ENCODE measurements at regions not wholly inside any gene's neighbourhood (a gene's known extent, or its start where the extent isn't known, plus 50 kb on each side); places are given as distances from the start of the nearest gene placed in this dataset.

DNA sequence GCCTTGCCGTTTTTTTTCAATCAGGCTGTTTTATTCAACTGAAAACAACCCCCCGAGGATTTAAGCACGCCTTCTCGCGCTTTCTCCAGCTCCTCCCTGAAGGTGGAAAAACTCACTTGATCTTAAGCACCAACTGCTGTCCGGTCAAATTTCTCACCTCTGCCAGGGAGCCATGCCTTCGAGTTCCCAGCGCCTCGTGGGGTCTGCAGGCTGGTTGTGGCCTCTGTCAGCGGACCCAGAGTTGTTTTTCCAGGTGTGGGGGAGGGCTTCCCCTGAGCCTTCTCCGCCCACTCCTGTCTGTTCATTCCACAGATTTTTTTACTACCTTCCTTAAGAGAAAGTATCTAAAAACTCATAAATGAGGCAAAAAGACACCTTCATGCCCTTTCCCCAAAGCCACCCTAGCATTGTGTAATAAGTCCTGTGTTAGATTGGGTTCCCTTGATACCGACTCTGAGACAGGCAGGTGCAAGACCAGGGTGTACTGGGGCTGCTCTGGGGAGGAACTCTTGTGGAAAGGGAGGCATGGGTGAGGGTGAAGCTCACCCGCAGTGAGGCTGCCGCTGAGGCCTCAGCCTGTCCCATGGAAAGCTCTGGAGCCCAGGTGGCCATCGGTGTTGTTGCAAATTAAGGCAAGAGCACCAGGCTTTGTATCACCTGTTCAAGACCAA, 101.6 kb downstream of the AXIN2 start:
- H3K4me1 ChIP-seq: no peaks in the 10 kb centered on the region
- intact Hi-C loops (cut with DNase I; ENCODE audit: low total_unique reads): no loop called here
- H3K4me3 ChIP-seq: no peak overlapping the region
- DNase-seq (ENCODE audit: low spot score in 2 of 2): no peak
- H3K27ac ChIP-seq: no peak overlapping the region
- no peaks in the 10 kb centered on the region for H3K36me3 ChIP-seq
- no peaks in the 10 kb centered on the region for H3K27me3 ChIP-seq
- no peaks in the 10 kb centered on the region for H3K9me3 ChIP-seq
- TF ChIP-seq POLR2A (IDR thresholded peaks at IDR 0.05): no peak
- no peak for TF ChIP-seq POLR2AphosphoS5 (IDR thresholded peaks at IDR 0.05)
- TF ChIP-seq, protein P1, sequence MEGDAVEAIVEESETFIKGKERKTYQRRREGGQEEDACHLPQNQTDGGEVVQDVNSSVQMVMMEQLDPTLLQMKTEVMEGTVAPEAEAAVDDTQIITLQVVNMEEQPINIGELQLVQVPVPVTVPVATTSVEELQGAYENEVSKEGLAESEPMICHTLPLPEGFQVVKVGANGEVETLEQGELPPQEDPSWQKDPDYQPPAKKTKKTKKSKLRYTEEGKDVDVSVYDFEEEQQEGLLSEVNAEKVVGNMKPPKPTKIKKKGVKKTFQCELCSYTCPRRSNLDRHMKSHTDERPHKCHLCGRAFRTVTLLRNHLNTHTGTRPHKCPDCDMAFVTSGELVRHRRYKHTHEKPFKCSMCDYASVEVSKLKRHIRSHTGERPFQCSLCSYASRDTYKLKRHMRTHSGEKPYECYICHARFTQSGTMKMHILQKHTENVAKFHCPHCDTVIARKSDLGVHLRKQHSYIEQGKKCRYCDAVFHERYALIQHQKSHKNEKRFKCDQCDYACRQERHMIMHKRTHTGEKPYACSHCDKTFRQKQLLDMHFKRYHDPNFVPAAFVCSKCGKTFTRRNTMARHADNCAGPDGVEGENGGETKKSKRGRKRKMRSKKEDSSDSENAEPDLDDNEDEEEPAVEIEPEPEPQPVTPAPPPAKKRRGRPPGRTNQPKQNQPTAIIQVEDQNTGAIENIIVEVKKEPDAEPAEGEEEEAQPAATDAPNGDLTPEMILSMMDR (IDR thresholded peaks at IDR 0.05): no peak

DNA sequence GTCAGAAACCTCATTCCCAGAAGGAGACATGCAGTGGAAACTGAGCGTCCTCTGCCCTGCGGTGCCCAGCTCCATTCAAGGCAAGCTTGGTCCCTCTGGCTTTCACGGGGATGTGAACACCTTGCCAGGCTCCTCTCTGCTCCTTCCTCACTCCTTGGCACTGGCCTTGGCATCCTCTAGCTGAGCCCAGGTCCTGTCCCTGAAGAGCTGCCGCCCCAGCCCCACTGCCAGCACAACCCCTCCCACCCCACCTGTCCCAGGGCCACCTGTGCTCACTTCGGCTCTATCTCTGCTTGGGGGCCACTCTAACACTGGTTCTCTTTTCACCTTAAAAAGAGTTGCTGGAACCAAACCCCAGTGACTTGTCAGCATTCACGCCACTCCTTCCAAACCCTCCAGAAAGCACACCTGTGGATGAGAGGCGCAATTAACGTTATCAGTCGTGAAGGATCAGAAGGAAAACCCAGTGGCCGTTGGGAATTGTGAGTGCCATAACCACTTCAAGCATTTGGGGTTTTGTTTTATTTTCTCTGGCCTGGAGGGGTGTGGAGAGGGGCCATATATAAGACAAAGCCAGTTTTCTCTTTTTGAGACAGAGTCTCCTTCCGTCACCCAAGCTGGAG, 103.7 kb downstream of the AXIN2 start:
- Histone ChIP-seq H3K9me3 (no peaks in the 10 kb centered on the region), H3K36me3 (no peaks in the 10 kb centered on the region), H3K4me3 (no peak overlapping the region), H3K4me1 (no peaks in the 10 kb centered on the region), H3K27me3 (no peaks in the 10 kb centered on the region), H3K27ac (no peak overlapping the region)
- no peak for TF ChIP-seq POLR2AphosphoS5 (IDR thresholded peaks at IDR 0.05)
- TF ChIP-seq, protein P1 (IDR thresholded peaks at IDR 0.05): no peak
- TF ChIP-seq POLR2A (IDR thresholded peaks at IDR 0.05): no peak
- DNase-seq (ENCODE audit: low spot score in 2 of 2): no peak
- intact Hi-C loops (cut with DNase I; ENCODE audit: low total_unique reads): no loop called here

DNA sequence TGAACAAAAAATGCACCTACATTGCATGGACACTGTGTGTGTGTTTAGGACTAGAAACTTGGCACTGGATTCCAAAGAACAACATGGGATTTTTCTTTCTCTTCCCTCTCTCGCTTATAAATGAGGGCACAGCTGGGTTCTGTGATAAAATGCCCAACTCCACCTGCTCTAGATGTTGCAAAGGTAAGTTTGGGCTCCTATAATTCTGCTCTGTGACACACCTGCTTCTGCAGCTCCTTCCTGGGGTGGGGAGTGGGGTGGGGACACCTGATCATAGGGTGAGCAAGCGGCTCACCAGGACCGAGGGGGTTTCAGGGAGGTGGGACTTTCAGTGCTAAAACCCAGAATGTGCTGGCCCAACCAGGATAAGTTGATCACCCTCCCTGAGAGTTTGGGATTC, 104.3 kb downstream of the AXIN2 start:
- Histone ChIP-seq H3K36me3 (no peaks in the 10 kb centered on the region), H3K9me3 (no peaks in the 10 kb centered on the region), H3K4me1 (no peaks in the 10 kb centered on the region), H3K27ac (no peak overlapping the region), H3K27me3 (no peaks in the 10 kb centered on the region), H3K4me3 (no peak overlapping the region)
- intact Hi-C loops (cut with DNase I; ENCODE audit: low total_unique reads): no loop called here
- DNase-seq (ENCODE audit: low spot score in 2 of 2): no peak
- TF ChIP-seq, protein P1 (IDR thresholded peaks at IDR 0.05): no peak
- TF ChIP-seq POLR2AphosphoS5 (IDR thresholded peaks at IDR 0.05): no peak
- TF ChIP-seq POLR2A (IDR thresholded peaks at IDR 0.05): no peak

DNA sequence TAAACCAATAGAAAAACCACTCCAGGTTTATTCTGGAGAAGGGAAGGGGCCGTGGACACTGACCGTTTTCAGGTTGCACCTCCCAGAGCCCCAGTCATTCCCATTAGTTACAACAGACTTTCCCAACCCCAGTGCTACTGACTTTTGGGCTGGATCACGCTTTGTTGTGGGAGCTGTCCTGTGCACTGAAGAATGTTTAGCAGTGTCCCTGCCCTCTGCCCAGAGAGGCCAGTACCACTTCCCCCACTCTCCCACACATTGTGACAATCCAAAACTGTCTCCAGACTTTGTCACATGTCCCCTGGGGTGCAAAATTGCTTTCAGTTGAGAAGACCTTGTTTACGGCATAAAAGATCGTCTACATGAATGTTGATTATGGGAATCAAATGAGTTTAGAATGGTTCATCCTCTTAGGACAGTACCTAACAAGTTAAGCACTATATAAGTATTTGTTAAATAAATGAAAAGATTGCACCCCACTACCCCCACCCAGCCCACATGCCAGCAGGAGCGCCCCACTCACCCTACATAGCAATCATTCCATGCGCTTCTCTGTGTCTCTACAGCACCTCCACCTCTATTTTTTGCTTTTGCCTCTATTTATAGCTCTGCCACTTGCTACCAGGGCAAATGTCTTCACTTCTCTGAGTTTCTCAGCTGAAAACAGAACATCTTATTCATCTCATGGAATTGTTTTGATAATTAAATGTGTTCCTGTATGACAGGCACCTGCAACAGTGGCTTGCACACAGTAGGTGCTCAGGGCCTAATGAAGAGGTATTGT, 104.9 kb downstream of the AXIN2 start:
- no peaks in the 10 kb centered on the region for H3K4me1 ChIP-seq
- intact Hi-C loops (cut with DNase I; ENCODE audit: low total_unique reads): no loop called here
- no peaks in the 10 kb centered on the region for H3K27me3 ChIP-seq
- no peak overlapping the region for H3K4me3 ChIP-seq
- DNase-seq (ENCODE audit: low spot score in 2 of 2): no peak
- no peak overlapping the region for H3K27ac ChIP-seq
- H3K36me3 ChIP-seq: no peaks in the 10 kb centered on the region
- H3K9me3 ChIP-seq: no peaks in the 10 kb centered on the region
- TF ChIP-seq POLR2AphosphoS5 (IDR thresholded peaks at IDR 0.05) (no peak), POLR2A (IDR thresholded peaks at IDR 0.05) (no peak)
- TF ChIP-seq, protein P1 (IDR thresholded peaks at IDR 0.05): no peak

DNA sequence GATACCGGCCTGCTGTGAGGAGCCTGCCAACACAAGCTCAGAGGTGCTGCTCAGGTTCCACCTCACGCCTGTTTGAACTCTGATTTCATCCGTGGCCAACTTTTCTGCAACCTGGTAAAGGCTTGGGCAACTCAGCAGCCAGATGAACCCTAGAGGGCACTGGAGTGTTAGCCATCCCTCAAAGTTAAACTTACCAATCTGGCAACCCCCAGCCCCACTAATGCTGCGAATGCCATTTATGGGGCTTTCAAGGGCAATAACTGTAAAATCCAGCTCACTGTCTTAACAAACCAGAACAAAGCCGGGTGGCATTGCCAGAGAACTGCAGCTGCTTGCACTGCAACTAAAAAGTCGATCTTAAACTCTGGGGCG, 105.5 kb downstream of the AXIN2 start:
- no peaks in the 10 kb centered on the region for H3K36me3 ChIP-seq
- H3K4me1 ChIP-seq: no peaks in the 10 kb centered on the region
- TF ChIP-seq POLR2A (IDR thresholded peaks at IDR 0.05): no peak
- no peak for TF ChIP-seq POLR2AphosphoS5 (IDR thresholded peaks at IDR 0.05)
- TF ChIP-seq, protein P1 (IDR thresholded peaks at IDR 0.05): no peak
- no peaks in the 10 kb centered on the region for H3K9me3 ChIP-seq
- H3K27ac ChIP-seq: no peak overlapping the region
- no peaks in the 10 kb centered on the region for H3K27me3 ChIP-seq
- intact Hi-C loops (cut with DNase I; ENCODE audit: low total_unique reads): loop anchor here (2.0 kb wide), 1 partner anchor 73 kb away; no protein-coding TSS in a partner anchor
- no peak for DNase-seq (ENCODE audit: low spot score in 2 of 2)
- H3K4me3 ChIP-seq: no peak overlapping the region

Data from breast epithelium (tissue), 4 donors.